Cardiac muscle cell (in vitro differentiated cells and primary cell): ENCODE measurements at regions not wholly inside any gene's neighbourhood (a gene's known extent, or its start where the extent isn't known, plus 50 kb on each side); places are given as distances from the start of the nearest gene placed in this dataset.

Source experiments
- DNase-seq, 2 donors: peaks; one replicate each; pipeline versions ENCODE4 v3.0.0 to v3.0.0-alpha.2; 2010 to 2017; ENCODE audit warnings: low read depth in 1 of 2, low spot score in 1 of 2
- H3K27ac ChIP-seq: fragments of 200-600 bp; sonication (generic); 2 replicates; pipeline ENCODE4 v1.5.1; 2016
- H3K27me3 ChIP-seq: fragments of 200-600 bp; sonication (generic); 2 replicates; pipeline ENCODE4 v1.6.0; 2016; ENCODE audit warnings: control low read depth
- H3K36me3 ChIP-seq: fragments of 200-600 bp; sonication (generic); 2 replicates; pipeline ENCODE4 v1.5.1; 2016; ENCODE audit warnings: control low read depth
- H3K4me1 ChIP-seq: fragments of 200-600 bp; sonication (generic); 2 replicates; pipeline ENCODE4 v1.8.1; 2017; ENCODE audit warnings: low read depth, mild to moderate bottlenecking, mixed run types
- H3K4me3 ChIP-seq: fragments of 200-600 bp; sonication (generic); 2 replicates; pipeline ENCODE4 v1.5.1; 2016; ENCODE audit warnings: mild to moderate bottlenecking
- H3K9me3 ChIP-seq: fragments of 200-600 bp; sonication (generic); 2 replicates; pipeline ENCODE4 v1.5.1; 2017; ENCODE audit warnings: low read depth, mild to moderate bottlenecking, control low read depth
- CTCF ChIP-seq: IDR thresholded peaks from 2 replicates; pipeline ENCODE4 v1.5.1; 2012; ENCODE audit warnings: low read depth, mild to moderate bottlenecking, low read length

- Histone ChIP-seq H3K4me3 (no peak overlapping the region), H3K36me3 (no peaks in the 10 kb centered on the region), H3K9me3 (no peaks in the 10 kb centered on the region), H3K27me3 (no peaks in the 10 kb centered on the region), H3K4me1 (no peaks in the 10 kb centered on the region), H3K27ac (no peak overlapping the region)
- no peak for TF ChIP-seq CTCF
- no peak for DNase-seq
Observed at GRCh38 chr2:76469066-76469465, 758.4 kb upstream of the GCFC2 start.

- Histone ChIP-seq H3K9me3 (no peaks in the 10 kb centered on the region), H3K27me3 (no peaks in the 10 kb centered on the region), H3K4me1 (no peaks in the 10 kb centered on the region), H3K27ac (no peak overlapping the region), H3K36me3 (no peaks in the 10 kb centered on the region), H3K4me3 (no peak overlapping the region)
- no peak for TF ChIP-seq CTCF
- DNase-seq: no peak
Observed at GRCh38 chr2:76467326-76467725, 756.6 kb upstream of the GCFC2 start.

- no peaks in the 10 kb centered on the region for H3K9me3 ChIP-seq
- H3K27ac ChIP-seq: no peak overlapping the region
- H3K36me3 ChIP-seq: no peaks in the 10 kb centered on the region
- peak in 1 of 2 donors; percentile 8 for DNase-seq
- H3K27me3 ChIP-seq: no peaks in the 10 kb centered on the region
- H3K4me1 ChIP-seq: no peaks in the 10 kb centered on the region
- TF ChIP-seq CTCF: no peak
- no peak overlapping the region for H3K4me3 ChIP-seq
Observed at GRCh38 chr2:76464310-76464709, 753.6 kb upstream of the GCFC2 start.

- H3K27me3 ChIP-seq: no peaks in the 10 kb centered on the region
- H3K27ac ChIP-seq: no peak overlapping the region
- H3K4me1 ChIP-seq: no peaks in the 10 kb centered on the region
- DNase-seq: no peak
- no peaks in the 10 kb centered on the region for H3K9me3 ChIP-seq
- no peaks in the 10 kb centered on the region for H3K36me3 ChIP-seq
- no peak for TF ChIP-seq CTCF
- no peak overlapping the region for H3K4me3 ChIP-seq
Observed at GRCh38 chr2:76461431-76461830, 750.7 kb upstream of the GCFC2 start.

- H3K4me3 ChIP-seq: no peak overlapping the region
- H3K27ac ChIP-seq: no peak overlapping the region
- H3K27me3 ChIP-seq: no peaks in the 10 kb centered on the region
- DNase-seq: no peak
- H3K4me1 ChIP-seq: no peaks in the 10 kb centered on the region
- no peaks in the 10 kb centered on the region for H3K36me3 ChIP-seq
- no peak for TF ChIP-seq CTCF
- H3K9me3 ChIP-seq: no peaks in the 10 kb centered on the region
Observed at GRCh38 chr2:76455910-76456309, 745.2 kb upstream of the GCFC2 start.

GRCh38 chr2:76450024-76450475 lies 739.3 kb upstream of the GCFC2 start:
- no peak overlapping the region for H3K27ac ChIP-seq
- H3K9me3 ChIP-seq: no peaks in the 10 kb centered on the region
- H3K36me3 ChIP-seq: no peaks in the 10 kb centered on the region
- H3K4me1 ChIP-seq: no peaks in the 10 kb centered on the region
- no peak overlapping the region for H3K4me3 ChIP-seq
- DNase-seq: no peak
- no peaks in the 10 kb centered on the region for H3K27me3 ChIP-seq
- TF ChIP-seq CTCF: no peak
